HepG2 (cell line): ENCODE measurements at regions not wholly inside any gene's neighbourhood (a gene's known extent, or its start where the extent isn't known, plus 50 kb on each side); places are given as distances from the start of the nearest gene placed in this dataset.

ENCODE experiments used
- ATAC-seq: fragments of 200-7000 bp; cut with Tn5 transposase; 3 replicates; pipeline ENCODE4 v1.9.1; 2020; ENCODE audit warnings: mild to moderate bottlenecking, moderate library complexity
- BruUV-seq: library from RNA; stranded (reverse); fragments of 400-500 nt; replicated peaks from 2 replicates; lab custom pipeline; 2021; lab: Mats Ljungman, UMichigan
- CTCF ChIA-PET: fragments of 300-600 bp; formaldehyde crosslinking; extraction: SDS; loops from one replicate; lab custom pipeline; 2021; ENCODE audit warnings: low total read pairs, inconsistent platforms, low intra/inter-chr PET ratio; lab: Yijun Ruan, JAX
- POLR2A ChIA-PET: fragments of 350-600 bp; sonication (Branson Sonifier 250); formaldehyde crosslinking; loops from one replicate; lab custom pipeline; 2020; ENCODE audit warnings: antibody characterized with exemption, inconsistent platforms; lab: Yijun Ruan, JAX
- DNase-seq: peaks from one replicate; pipeline ENCODE4 v3.0.0-alpha.2; 2015; ENCODE audit warnings: low spot score
- FAIRE-seq: peaks from 3 replicates; lab custom pipeline; 2011; peaks lifted over from hg19 to GRCh38; lab: Jason Lieb, UNC
- H2AFZ ChIP-seq: one replicate; pipeline ENCODE4 v1.6.1; 2011; ENCODE audit warnings: low read length, inconsistent platforms
- H3K27ac ChIP-seq: fragments of 300-600 bp; 3 replicates; pipeline ENCODE4 v1.8.0; 2011; ENCODE audit warnings: mixed run types, mild to moderate bottlenecking, mixed read lengths, low read length, inconsistent platforms; ENCODE audit not compliant: insufficient read depth; ENCODE audit errors: extremely low read length
- H3K27me3 ChIP-seq, 2 experiments: fragments of 200-600 bp in 1 of 2; 2 replicates in 1 of 2; 3 replicates in 1 of 2; pipeline versions ENCODE4 v1.6.0 to v1.8.0; 2011; ENCODE audit warnings: low read length in 2 of 2, mild to moderate bottlenecking in 2 of 2, moderate library complexity in 2 of 2, inconsistent platforms in 1 of 2; ENCODE audit not compliant: insufficient read depth in 2 of 2, control insufficient read depth in 1 of 2
- H3K36me3 ChIP-seq, 2 experiments: fragments of 200-600 bp in 1 of 2; replicated peaks in 1 of 2; 2 replicates in 1 of 2; 3 replicates in 1 of 2; pipeline versions ENCODE4 v1.5.1 to v1.8.0; 2011; ENCODE audit warnings: low read length in 2 of 2, inconsistent platforms in 1 of 2; ENCODE audit not compliant: insufficient read depth in 2 of 2, control insufficient read depth in 1 of 2
- H3K4me1 ChIP-seq: 2 replicates; pipeline ENCODE4 v1.5.1; 2012; ENCODE audit warnings: low read length, inconsistent platforms; ENCODE audit not compliant: insufficient read depth
- H3K4me2 ChIP-seq: 2 replicates; pipeline ENCODE4 v1.6.0; 2011; ENCODE audit warnings: low read depth, low read length, inconsistent platforms
- H3K4me3 ChIP-seq, 3 experiments: fragments of 200-600 bp in 1 of 3; sonication (generic), shearing (Covaris generic) in 1 of 3; replicated peaks in 1 of 3; 2 replicates each; pipeline ENCODE4 v1.5.1; 2011 to 2016; ENCODE audit warnings: low read length in 3 of 3, inconsistent platforms in 2 of 3, low read depth in 2 of 3, mild to moderate bottlenecking in 2 of 3, control low read depth in 1 of 3, mixed read lengths in 1 of 3; ENCODE audit not compliant: insufficient read depth in 1 of 3
- H3K79me2 ChIP-seq: one replicate; pipeline ENCODE4 v1.6.1; 2011; ENCODE audit warnings: low read length, inconsistent platforms; ENCODE audit not compliant: insufficient read depth
- H3K9ac ChIP-seq: 2 replicates; pipeline ENCODE4 v1.6.0; 2011; ENCODE audit warnings: mild to moderate bottlenecking, low read depth, low read length, inconsistent platforms; ENCODE audit not compliant: insufficient read depth
- H3K9me3 ChIP-seq: 2 replicates; pipeline ENCODE4 v1.5.1; 2012; ENCODE audit warnings: mild to moderate bottlenecking, low read length
- H4K20me1 ChIP-seq: 2 replicates; pipeline ENCODE4 v1.6.0; 2011; ENCODE audit warnings: inconsistent platforms, mild to moderate bottlenecking, low read length, moderate library complexity; ENCODE audit not compliant: insufficient read depth
- GTF2F1 ChIP-seq: fragments of 150-350 bp; IDR thresholded peaks from 2 replicates; pipeline ENCODE4 v1.6.1; 2014; ENCODE audit warnings: low read length
- HIC2 ChIP-seq: sonication (generic); formaldehyde crosslinking; IDR thresholded peaks from 2 replicates; pipeline ENCODE4 v1.9.0; 2022; ENCODE audit warnings: low read depth, missing genetic modification reagents
- NFKBIZ ChIP-seq: IDR thresholded peaks from 2 replicates; pipeline ENCODE4 v1.6.1; 2018; ENCODE audit warnings: missing genetic modification reagents, missing compliant biosample characterization
- PHF21A ChIP-seq: sonication (generic); formaldehyde crosslinking; IDR thresholded peaks from 2 replicates; pipeline ENCODE4 v1.5.0; 2020; ENCODE audit warnings: mild to moderate bottlenecking, missing genetic modification reagents
- POLR2AphosphoS2 ChIP-seq: IDR thresholded peaks from 2 replicates; pipeline ENCODE4 v1.6.1; 2011; ENCODE audit warnings: low read depth, low read length, improper control_type of control experiment
- PREB ChIP-seq: sonication (generic); formaldehyde crosslinking; IDR thresholded peaks from 2 replicates; pipeline ENCODE4 v1.4.0; 2020; ENCODE audit warnings: missing genetic modification reagents
- RBM22 ChIP-seq: fragments of 200-400 bp; formaldehyde crosslinking; optimal IDR thresholded peaks from 2 replicates; pipeline ENCODE3; 2017; ENCODE audit warnings: mild to moderate bottlenecking, low read length, moderate library complexity
- SPEN ChIP-seq: sonication (generic); formaldehyde crosslinking; IDR thresholded peaks from 2 replicates; pipeline ENCODE4 v1.5.1; 2020; ENCODE audit warnings: low read depth, mild to moderate bottlenecking, missing genetic modification reagents
- TFAP4 ChIP-seq: sonication (generic); IDR thresholded peaks from 2 replicates; pipeline ENCODE4 v1.6.1; 2016; ENCODE audit warnings: low read depth, borderline replicate concordance
- ZNF124 ChIP-seq: sonication (generic); formaldehyde crosslinking; IDR thresholded peaks from 2 replicates; pipeline ENCODE4 v1.4.0; 2020; ENCODE audit warnings: missing genetic modification reagents
- ZNF232 ChIP-seq: sonication (generic); formaldehyde crosslinking; IDR thresholded peaks from 2 replicates; pipeline ENCODE4 v1.4.0; 2020; ENCODE audit warnings: missing genetic modification reagents, borderline replicate concordance
- ZNF407 ChIP-seq: sonication (generic); formaldehyde crosslinking; IDR thresholded peaks from one replicate; pipeline ENCODE4 v1.5.1; 2020; ENCODE audit warnings: mild to moderate bottlenecking, missing genetic modification reagents; ENCODE audit errors: not compliant biosample characterization
- ZNF451 ChIP-seq: sonication (generic); formaldehyde crosslinking; IDR thresholded peaks from 2 replicates; pipeline ENCODE4 v1.5.0; 2020; ENCODE audit warnings: mild to moderate bottlenecking, missing genetic modification reagents
- WGBS: methylation state at CpG from one replicate; pipeline ENCODE4 v1.1.6; 2017; ENCODE audit warnings: low lambda C conversion rate; 5-methylcytosine and 5-hydroxymethylcytosine counted together
- in situ Hi-C: cut with HindIII; loops from 2 replicates; pipeline ENCODE4 v1.10.0; 2017; ENCODE audit warnings: low pct_unique_long_range_greater_than_20kb; ENCODE audit not compliant: extremely low pct_ligation_motif_present
- intact Hi-C: fragments of 100-400 bp; cut with micrococcal nuclease; formaldehyde crosslinking; loops from one replicate; pipeline ENCODE4 v1.10.0; 2022; ENCODE audit not compliant: unreplicated experiment

- FAIRE-seq (no peak), DNase-seq (no peak), ATAC-seq (no peak)
- in situ Hi-C loops, result no loop called here
- no TSS peak for BruUV-seq
- Histone ChIP-seq H3K79me2 (no peaks in the 10 kb centered on the region), H3K27me3 (no peaks in the 10 kb centered on the region; a peak in 1 of 5 replicates), H3K4me1 (no peaks in the 10 kb centered on the region), H3K9ac (no peak overlapping the region), H4K20me1 (no peaks in the 10 kb centered on the region), H3K27ac (no peak overlapping the region), H3K4me3 (no peak overlapping the region), H3K36me3 (no peaks in the 10 kb centered on the region), H3K4me2 (no peak overlapping the region), H2AFZ (no peak overlapping the region), H3K9me3 (no peaks in the 10 kb centered on the region)
- intact Hi-C loops, result no loop called here
- CTCF ChIA-PET, result no interaction called here
- under 1% methylated on average over 4 of the region's 4 CpGs for WGBS
- POLR2A ChIA-PET, result no interaction called here
- TF ChIP-seq ZNF232 (no peak), POLR2AphosphoS2 (no peak), ZNF451 (CRISPR knock-in tag) (no peak), HIC2 (no peak), ZNF407 (no peak), PHF21A (no peak), ZNF124 (CRISPR knock-in tag) (no peak), GTF2F1 (no peak), TFAP4 (no peak), RBM22 (no peak), SPEN (CRISPR knock-in tag) (no peak), PREB (no peak), NFKBIZ (CRISPR knock-in tag) (no peak)
Observed at GRCh38 chr2:53303012-53303578, 464.5 kb upstream of the CHAC2 start.
